Dermis blood vessel endothelial cell (primary cell): ENCODE measurements at regions not wholly inside any gene's neighbourhood (a gene's known extent, or its start where the extent isn't known, plus 50 kb on each side); places are given as distances from the start of the nearest gene placed in this dataset.
"Not testable (repeated sequence)": the region's sequence is repeated elsewhere in the genome, so short reads cannot be mapped to it uniquely, and the experiment has no call there.

Experiments used
- DNase-seq: peaks from one replicate; pipeline ENCODE4 v3.0.0; 2010

DNA sequence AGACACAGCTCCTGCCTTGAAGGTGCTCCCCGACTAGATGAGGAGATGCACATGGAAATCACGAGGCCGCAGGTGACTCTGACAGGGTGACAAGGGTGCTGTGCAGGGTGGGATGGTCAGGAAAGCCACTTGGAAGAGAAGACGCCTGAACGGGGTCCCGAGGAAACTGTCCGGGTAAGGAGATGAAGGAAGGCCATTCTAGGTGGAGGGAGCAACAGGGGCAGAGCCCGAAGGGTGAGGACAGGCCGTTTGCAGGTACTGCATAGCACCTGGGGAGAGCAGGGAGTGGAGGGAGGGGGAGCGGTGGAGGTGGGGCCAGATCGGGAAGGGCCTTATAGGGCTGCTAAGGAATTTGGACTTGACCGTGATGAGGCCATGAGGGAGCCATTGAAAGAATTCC is 105.6 kb upstream of the DLG1 start:
- no peak for DNase-seq

DNA sequence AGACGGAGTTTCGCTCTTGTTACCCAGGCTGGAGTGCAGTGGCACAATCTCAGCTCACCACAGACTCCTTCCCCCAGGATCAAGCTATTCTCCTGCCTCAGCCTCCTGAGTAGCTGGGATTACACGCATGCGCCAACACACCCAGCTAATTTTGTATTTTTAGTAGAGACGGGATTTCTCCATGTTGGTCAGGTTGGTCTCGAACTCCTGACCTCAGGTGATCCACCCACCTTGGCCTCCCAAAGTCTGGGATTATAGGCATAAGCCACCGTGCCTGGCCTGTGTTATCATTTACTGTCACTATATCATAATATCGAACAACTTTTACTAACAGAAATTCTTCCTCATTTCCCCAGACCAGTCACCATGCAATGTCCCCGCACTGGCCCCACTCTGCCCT is 104.0 kb upstream of the DLG1 start:
- DNase-seq, result not testable (repeated sequence)

DNA sequence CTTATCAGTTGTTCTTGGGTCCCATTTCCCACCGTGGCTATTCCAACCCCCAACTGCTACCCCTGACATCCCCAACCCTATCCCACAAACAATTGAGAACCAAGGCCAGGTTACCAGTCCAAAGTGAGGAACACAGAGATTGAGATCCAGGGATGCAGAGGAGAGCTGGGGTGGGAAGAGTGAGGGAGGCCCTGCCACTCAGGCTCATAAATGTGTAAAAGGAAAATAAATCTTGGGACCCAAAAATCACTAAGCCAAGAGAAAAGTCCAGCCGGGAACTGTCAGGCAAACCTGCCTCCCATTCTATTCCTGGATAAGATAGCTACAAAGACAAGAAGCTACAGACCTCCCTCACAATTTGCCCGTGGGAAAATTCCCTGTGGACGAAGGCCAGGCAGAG is 101.1 kb upstream of the DLG1 start:
- DNase-seq, result no peak

DNA sequence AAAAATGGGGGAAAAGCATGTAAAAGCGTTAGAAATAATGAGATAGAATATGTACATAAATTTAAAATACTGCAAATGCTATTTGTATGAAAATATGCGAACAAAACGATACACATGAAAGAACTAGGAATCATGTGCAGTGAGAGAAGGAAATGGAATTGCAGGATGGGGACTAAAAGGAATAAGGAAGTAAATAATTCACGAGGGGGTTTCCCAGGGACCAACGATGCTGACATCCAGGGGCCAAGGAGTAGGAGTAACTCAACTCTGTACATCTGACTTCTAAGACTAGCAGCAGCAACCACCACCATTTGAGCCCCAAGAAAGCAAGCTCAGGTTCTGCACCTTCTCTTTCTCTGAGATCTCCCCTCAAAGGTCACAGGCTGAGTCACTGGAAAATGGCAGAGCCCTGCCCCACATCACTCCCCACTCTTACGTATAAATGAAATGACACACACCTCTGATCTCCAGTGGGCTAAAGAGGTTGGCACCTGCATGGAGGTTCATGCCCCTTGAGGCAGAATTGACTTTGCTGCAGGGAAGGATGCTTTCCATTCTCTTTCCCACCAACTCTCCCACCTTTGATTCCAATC is 100.0 kb upstream of the DLG1 start:
- DNase-seq, result no peak

DNA sequence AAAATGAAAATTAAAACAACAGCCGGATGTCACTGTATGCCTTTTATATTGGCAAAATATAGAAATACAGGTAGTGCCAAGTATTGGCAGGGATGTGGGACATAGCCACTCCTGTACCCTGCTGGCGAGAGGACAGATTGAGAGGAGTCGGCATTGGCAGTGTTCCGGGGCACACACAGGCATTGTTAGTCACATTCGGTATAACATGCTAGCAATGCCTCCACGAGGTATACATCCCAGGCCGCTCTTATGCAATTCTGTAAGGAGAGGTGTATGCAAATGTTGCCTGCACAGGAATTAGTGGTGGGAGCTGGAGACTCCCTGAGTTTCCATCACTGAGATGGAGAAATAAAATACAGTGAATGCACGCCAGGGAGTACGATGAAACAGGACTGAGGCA is 99.4 kb upstream of the DLG1 start:
- DNase-seq, result no peak

DNA sequence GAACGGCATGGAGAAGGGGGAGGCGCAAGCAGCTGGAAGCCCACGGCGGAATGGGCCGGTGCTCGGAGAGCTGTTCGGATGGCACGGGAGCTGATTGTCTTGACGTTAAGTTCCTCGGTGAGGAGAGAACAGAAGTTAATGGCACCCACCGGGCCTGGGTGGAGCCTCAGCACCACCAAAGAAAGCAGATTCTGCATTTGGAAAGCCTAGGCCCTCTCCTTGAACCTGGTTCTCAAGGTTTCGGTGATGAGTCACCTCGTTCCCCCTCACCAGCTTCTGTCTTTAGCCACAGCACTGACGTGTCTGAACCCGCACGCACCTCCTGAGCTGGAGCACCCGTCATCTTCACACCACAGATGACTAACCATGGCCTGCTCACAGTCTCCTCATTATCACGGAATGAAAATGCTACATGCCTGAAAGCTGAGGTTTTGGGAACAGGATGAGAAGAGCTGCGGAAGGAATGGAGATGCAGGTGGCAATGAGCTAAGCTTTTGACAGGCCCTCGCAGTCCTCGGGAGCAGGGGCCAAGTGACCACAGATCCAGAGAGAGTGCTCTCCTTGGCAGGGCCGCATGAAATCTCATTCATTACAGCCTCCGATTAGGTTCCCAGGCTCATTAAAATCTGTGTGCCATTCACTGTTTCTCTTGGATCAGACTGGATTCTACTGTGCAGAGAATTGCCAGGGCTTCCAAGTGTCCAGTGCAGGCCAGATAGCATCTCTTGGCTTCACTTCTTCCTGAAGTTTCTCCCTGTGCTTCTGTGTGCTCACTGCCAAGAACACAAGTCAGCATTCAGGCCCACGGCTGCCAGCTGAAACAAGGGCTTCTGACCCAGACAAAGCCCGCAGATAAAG is 96.3 kb upstream of the DLG1 start:
- DNase-seq, result peak; percentile 48

DNA sequence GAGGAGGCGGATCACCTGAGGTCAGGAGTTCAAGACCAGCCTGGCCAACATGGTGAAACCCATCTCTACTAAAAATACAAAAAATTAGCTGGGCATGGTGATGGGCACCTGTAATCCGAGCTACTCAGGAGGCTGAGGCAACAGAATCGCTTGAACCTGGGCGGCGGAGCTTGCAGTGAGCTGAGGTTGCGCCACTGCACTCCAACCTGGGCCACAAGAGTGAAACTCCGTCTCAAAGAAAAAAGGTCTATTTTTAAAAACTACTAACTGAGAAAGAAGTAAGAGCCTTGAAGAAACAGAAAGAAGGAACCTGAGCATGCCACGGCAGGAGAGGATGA is 95.7 kb upstream of the DLG1 start:
- not testable (repeated sequence) for DNase-seq

- no peak for DNase-seq
Measured at GRCh38 chr3:197393711-197394110, 95.3 kb upstream of the DLG1 start.

GRCh38 chr3:197392961-197393360 is 94.5 kb upstream of the DLG1 start:
- DNase-seq, result peak; percentile 84

GRCh38 chr3:197381371-197381770 is 83.0 kb upstream of the DLG1 start:
- DNase-seq, result no peak

GRCh38 chr3:197380786-197381185 is 82.4 kb upstream of the DLG1 start:
- no peak for DNase-seq

DNA sequence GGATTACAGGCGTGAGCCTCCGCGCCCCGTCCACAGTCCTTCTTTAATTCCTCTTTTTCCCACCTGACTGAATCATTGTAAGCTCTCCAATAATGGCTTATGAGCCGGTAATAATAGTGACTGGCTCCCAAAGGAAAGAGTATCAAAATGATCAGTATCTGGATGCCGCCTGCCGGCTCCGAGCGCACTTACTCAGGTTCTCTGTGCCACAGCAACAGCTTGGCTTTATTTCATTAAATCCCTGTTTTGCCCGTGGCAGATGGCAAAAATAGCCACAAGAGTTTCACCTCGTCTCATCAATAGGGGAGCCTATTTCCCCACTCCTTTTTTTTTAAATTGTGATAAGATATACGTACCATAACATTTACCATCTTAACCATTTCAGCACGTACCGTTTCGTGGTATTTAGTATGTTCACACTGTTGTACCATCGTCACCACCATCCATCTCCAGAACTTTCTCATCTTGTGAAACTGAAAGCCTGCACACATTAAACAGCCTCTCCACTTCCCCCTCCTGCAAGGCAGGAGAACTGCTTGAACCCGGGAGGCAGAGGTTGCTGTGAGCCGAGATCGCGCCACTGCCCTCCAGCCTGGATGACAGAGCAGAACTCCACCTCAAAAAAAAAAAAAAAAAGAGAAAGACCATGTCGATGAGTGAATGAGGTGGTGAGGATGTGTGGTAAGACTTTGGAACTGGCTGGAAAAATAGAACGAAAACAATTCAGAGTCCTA is 80.7 kb upstream of the DLG1 start:
- DNase-seq, result no peak

DNA sequence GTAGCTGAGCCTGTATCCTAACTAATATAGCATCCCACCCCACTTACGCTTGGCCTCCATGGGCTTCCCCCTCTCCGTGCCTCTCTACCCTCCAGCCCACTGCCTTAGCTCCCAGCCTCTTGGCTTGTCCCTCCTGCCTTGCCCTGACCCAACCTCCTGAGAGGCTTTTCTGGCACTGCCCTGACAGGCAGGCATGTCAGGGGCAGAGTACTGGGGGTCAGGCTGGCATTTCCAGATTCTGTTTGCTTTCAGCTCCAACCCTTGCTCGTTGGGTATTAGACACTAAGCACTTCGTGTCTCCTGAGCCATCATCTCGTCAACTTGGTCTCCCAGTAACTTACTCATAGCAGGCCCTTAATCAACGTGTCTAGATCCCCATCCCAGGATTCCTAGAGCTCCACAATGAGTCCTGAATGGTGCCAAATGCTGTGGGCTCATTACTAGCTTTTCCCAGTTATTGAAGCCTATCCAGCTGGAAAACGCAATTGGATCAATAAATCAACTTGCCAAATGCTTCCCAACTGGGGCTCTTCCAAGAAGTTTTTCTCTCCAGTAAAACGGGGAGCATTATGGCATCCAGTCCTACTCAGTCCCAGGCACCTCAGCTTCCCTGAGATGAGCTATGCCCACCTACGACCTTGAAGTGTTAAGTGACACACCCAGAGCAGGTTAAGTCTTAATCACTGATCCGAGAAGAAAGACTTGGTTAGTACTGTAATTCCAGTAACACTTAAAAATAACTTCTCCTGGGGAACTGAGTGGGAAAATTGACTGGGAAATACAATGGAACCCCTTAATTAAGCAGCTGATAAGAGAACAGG is 78.5 kb upstream of the DLG1 start:
- DNase-seq, result no peak

DNA sequence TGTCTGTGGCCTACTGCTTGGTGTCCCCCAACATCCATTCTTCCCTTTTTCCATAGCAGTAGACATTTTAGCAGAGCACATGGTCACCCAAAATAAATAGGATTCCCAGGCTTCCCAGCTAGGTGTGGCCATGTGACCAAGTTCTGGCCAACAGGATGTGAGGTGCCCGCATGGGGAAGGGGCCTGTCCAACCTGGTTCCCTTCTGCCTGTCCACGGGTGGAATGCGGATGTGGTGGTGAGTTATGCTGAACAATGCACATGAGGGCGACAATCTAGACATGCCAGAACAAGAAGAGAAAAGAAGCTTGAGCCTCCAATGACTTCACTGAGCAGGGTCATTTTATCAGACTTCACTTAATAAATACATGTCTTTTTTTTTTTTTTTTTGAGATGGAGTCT is 77.6 kb upstream of the DLG1 start:
- no peak for DNase-seq

DNA sequence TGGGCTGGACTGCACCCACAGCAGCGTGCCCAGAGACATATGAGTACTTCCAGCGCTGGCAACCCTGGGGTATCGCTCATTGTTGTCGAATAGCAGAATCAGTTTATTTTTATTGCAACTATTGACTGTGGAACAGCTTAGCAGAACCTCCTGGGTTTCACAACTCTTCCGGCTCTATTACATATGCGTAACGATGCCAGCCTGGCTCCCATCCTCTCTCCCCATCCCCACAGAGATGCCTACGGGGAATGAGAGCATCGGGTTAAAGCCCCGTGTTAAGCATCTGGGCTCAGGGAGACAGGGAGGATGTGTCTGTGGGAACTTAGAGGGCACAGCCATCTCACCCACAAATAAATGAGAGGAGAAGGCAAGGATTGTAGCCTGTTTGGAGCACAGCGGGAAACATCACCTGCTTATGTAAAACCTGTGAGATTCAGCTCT is 76.6 kb upstream of the DLG1 start:
- no peak for DNase-seq

DNA sequence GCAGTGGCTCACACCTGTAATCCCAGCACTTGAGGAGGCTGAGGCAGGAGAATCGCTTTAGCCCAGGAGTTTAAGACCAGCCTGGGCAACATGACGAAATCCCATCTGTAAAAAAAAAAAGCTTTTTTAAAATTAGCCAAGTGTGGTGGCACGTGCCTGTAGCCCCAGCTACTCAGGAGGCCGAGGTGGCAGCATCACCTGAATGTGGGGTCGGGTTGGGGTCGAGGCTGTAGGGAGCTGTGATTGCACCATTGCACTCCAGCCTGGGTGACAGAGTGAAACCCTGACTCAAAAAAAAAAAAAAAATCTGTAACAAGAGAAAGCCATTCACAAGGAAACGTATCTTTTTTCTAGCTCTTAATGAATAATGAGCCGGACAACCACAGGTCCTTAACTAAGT is 74.7 kb upstream of the DLG1 start:
- no peak for DNase-seq

- DNase-seq, result peak; percentile 34
Measured at GRCh38 chr3:197372047-197372661, 73.7 kb upstream of the DLG1 start.

GRCh38 chr3:197371591-197372046 is 73.2 kb upstream of the DLG1 start:
- DNase-seq, result no peak

- DNase-seq, result no peak
Measured at GRCh38 chr3:197369545-197369944, 71.1 kb upstream of the DLG1 start.

- DNase-seq, result no peak
Measured at GRCh38 chr3:197368821-197369220, 70.4 kb upstream of the DLG1 start.

DNA sequence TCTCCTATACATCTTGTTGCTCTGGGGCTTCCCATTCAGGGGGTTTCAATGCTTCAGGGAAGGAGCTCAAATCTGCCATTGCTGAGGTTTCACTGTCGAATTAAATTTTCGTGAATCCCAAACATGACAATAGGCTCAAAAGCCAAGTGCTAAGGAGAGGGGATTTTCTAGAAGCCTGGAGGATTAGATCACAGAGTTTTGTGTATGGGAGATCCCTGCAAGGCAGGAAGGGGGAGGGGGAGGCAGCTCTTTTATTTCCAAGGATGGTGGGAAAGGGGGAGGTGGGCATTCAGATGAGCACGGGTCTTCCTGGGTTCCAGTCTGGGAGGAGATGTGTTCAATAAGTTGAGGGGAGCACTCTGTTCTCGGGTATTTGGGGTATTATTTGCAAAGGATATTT is 69.9 kb upstream of the DLG1 start:
- no peak for DNase-seq

DNA sequence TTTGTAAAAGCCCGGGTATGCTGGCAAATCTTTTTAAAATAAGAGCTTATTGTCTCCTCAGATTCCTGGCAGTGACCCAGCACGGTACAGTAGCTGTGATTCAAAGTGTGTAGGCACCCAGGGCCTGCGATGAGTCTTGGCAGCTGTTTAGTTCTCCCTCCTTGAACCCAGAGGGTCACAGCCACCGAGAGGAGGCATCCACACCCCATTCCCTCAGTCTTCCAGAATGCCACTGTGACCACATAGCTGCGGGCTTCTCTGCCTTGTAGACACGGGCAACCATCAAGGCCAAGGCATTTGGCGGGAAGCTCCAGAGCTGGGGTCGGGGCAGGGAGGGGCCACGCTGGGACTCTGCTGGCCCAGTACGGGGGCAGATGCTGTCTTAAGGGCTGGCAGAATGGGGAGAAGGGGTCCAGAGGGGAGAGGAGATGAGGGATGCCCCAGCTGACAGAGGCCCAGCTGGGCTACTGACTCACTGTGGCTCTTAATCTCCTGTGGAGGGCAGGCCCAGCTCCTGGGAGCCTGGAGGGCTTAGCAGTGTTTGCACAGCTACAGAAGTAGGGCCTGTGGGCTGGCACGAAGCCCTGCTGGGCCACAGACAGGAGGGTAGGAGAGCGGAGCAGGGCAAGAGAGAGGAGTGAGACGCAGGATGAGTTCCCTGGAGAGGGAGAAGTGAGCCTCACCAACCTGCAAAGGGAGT is 68.8 kb upstream of the DLG1 start:
- no peak for DNase-seq
